ENCODE measurements at regions not wholly inside any gene's neighbourhood (a gene's known extent, or its start where the extent isn't known, plus 50 kb on each side); places are given as distances from the start of the nearest gene placed in this dataset.

DNA sequence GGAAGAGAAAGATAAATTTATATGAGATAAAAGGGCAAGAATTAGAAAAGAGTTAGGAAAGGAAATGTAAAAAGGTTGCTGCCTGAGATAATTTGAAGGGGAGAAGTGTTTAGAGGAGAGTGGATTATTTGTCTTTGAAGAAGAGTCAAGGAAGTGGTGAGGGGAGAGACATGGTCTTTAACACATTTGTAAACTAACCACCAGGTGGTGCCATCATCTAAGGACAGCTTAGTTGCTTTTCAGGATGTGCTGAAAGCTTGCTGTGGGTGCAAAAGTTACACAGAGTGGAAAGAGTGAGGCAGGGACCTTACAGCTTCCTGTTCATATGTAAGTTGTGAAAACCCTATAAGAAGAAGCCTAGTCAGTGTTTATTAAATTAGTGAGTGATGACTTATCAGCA is 114.1 kb upstream of the DNAJC19 start:
- H3K4me1 ChIP-seq (ENCODE audit: low read depth): no peaks in the 10 kb centered on the region
- H3K27me3 ChIP-seq: no peaks in the 10 kb centered on the region
- peak in 1 of 2 donors; percentile 16 for DNase-seq (ENCODE audit: low read depth in 1 of 2, low spot score in 1 of 2)
- H3K9me3 ChIP-seq (ENCODE audit: low read depth): no peaks in the 10 kb centered on the region
- no peak overlapping the region for H3K4me3 ChIP-seq
- TF ChIP-seq, protein P1, sequence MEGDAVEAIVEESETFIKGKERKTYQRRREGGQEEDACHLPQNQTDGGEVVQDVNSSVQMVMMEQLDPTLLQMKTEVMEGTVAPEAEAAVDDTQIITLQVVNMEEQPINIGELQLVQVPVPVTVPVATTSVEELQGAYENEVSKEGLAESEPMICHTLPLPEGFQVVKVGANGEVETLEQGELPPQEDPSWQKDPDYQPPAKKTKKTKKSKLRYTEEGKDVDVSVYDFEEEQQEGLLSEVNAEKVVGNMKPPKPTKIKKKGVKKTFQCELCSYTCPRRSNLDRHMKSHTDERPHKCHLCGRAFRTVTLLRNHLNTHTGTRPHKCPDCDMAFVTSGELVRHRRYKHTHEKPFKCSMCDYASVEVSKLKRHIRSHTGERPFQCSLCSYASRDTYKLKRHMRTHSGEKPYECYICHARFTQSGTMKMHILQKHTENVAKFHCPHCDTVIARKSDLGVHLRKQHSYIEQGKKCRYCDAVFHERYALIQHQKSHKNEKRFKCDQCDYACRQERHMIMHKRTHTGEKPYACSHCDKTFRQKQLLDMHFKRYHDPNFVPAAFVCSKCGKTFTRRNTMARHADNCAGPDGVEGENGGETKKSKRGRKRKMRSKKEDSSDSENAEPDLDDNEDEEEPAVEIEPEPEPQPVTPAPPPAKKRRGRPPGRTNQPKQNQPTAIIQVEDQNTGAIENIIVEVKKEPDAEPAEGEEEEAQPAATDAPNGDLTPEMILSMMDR (IDR thresholded peaks at IDR 0.05; ENCODE audit: low read depth, low read length): no peak
- no peaks in the 10 kb centered on the region for H3K36me3 ChIP-seq
- H3K27ac ChIP-seq: no peak overlapping the region

DNA sequence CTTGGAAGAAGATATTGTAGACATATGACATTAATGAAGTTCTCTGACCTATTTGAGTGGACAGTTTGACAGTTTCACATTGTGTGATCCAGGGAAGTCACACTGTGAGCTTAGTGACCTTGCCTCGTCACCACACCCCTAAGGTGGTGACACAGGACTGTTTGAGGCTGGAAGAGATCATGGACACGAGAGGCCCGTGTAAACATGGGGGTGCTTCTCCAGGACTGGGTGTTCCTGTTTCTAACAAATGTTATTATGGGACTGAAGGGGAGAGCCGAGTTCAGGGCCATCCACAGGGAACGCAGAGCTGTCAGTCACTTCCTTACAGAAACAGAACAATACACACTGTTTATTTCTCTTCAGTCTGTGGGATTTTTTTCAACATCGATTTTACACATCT is 96.5 kb upstream of the DNAJC19 start:
- no peak for DNase-seq (ENCODE audit: low read depth in 1 of 2, low spot score in 1 of 2)
- no peaks in the 10 kb centered on the region for H3K36me3 ChIP-seq
- H3K4me1 ChIP-seq (ENCODE audit: low read depth): no peaks in the 10 kb centered on the region
- H3K27me3 ChIP-seq: no peaks in the 10 kb centered on the region
- no peaks in the 10 kb centered on the region for H3K9me3 ChIP-seq (ENCODE audit: low read depth)
- no peak overlapping the region for H3K27ac ChIP-seq
- TF ChIP-seq, protein P1 (IDR thresholded peaks at IDR 0.05; ENCODE audit: low read depth, low read length): no peak
- no peak overlapping the region for H3K4me3 ChIP-seq

DNA sequence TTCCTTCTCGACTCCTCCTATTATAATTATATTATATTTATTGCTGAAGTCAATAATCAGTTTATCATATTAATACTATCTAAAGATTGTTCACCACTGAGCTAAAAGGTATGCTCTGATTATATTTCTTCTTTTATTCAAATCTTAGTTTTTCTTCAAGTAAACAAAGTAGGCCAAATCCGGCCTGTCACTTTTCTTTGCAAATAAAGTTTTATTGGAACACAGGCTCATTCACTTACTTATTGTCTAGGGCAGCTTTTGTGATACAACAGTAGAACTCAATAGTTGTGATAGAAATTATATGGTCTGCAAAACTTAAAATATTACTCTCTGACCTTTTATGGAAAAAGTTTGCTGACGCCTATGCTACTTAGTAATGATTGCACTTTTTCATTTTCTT is 92.4 kb upstream of the DNAJC19 start:
- H3K9me3 ChIP-seq (ENCODE audit: low read depth): no peaks in the 10 kb centered on the region
- TF ChIP-seq, protein P1 (IDR thresholded peaks at IDR 0.05; ENCODE audit: low read depth, low read length): no peak
- H3K27ac ChIP-seq: no peak overlapping the region
- no peaks in the 10 kb centered on the region for H3K27me3 ChIP-seq
- no peaks in the 10 kb centered on the region for H3K36me3 ChIP-seq
- H3K4me3 ChIP-seq: no peak overlapping the region
- peaks cover 4% of the 10 kb centered on the region for H3K4me1 ChIP-seq (ENCODE audit: low read depth)
- no peak for DNase-seq (ENCODE audit: low read depth in 1 of 2, low spot score in 1 of 2)

DNA sequence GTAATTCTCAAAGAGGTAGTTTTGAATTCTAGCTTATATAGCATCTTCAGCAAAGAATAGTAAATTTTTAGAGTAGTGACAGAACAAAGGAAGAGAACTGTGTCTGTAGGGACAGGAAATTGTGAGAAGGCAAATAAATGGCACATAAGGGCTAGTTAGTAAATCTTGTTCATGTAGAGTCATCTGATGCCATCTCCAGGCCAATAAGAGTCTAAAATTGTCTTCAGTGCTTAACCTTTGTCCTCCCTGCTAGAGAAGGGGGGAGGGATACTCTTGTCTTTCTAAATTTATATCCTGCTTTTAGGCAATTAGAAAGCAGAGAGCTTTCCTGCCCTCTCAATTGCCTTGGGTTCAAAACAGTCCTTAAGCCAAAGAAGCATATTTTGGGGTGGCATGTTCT is 87.0 kb upstream of the DNAJC19 start:
- TF ChIP-seq, protein P1 (IDR thresholded peaks at IDR 0.05; ENCODE audit: low read depth, low read length): no peak
- Histone ChIP-seq H3K4me3 (no peak overlapping the region), H3K4me1 (ENCODE audit: low read depth) (peaks cover 11% of the 10 kb centered on the region), H3K9me3 (ENCODE audit: low read depth) (no peaks in the 10 kb centered on the region), H3K27me3 (no peaks in the 10 kb centered on the region), H3K27ac (no peak overlapping the region), H3K36me3 (no peaks in the 10 kb centered on the region)
- no peak for DNase-seq (ENCODE audit: low read depth in 1 of 2, low spot score in 1 of 2)

DNA sequence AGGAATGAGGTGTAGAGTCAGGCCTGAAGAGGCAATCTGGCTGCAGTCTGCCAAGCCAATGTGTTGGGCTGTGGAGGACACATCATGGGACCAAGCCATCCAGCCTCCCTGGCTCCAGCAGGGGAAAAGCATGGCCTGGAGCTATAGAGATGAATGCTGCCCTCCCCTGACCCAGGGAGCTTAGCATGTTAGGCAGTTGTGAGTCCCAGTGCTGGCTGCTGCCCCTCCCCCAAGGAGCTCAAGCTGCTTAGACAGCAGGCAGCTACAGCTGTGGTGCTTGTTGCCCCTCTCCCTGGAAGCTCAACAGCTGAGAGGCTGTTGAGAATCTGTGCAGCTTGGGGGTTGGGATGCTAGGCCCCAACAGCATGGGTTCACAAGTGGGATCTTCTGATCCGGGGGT is 85.6 kb upstream of the DNAJC19 start:
- Histone ChIP-seq H3K4me1 (ENCODE audit: low read depth) (peaks cover 11% of the 10 kb centered on the region), H3K27me3 (no peaks in the 10 kb centered on the region), H3K9me3 (ENCODE audit: low read depth) (no peaks in the 10 kb centered on the region), H3K4me3 (no peak overlapping the region), H3K27ac (no peak overlapping the region), H3K36me3 (no peaks in the 10 kb centered on the region)
- peak in 1 of 2 donors; percentile 8 for DNase-seq (ENCODE audit: low read depth in 1 of 2, low spot score in 1 of 2)
- TF ChIP-seq, protein P1 (IDR thresholded peaks at IDR 0.05; ENCODE audit: low read depth, low read length): no peak

All from cardiac muscle cell (in vitro differentiated cells and primary cell).